T-helper 1 cell treated with Interleukin-12 subunit alpha and Interleukin-12 subunit beta and Interleukin-4 antibody, amounts not matched to agents 30 μg/mL and 1 μg/mL, for 36 hours (primary cell): ENCODE measurements at regions not wholly inside any gene's neighbourhood (a gene's known extent, or its start where the extent isn't known, plus 50 kb on each side); places are given as distances from the start of the nearest gene placed in this dataset.

ENCODE experiments used
- H3K27ac Mint-ChIP-seq: one replicate; pipeline ENCODE4 v1.8.0; 2021; ENCODE audit warnings: mild to moderate bottlenecking, mixed read lengths
- H3K27me3 Mint-ChIP-seq: one replicate; pipeline ENCODE4 v1.8.0; 2021; ENCODE audit warnings: low read depth, mixed read lengths
- H3K36me3 Mint-ChIP-seq: one replicate; pipeline ENCODE4 v1.8.0; 2021; ENCODE audit warnings: low read depth, mixed read lengths
- H3K4me1 Mint-ChIP-seq: one replicate; pipeline ENCODE4 v1.8.0; 2021; ENCODE audit warnings: low read depth, mixed read lengths
- H3K4me3 Mint-ChIP-seq: one replicate; pipeline ENCODE4 v1.8.0; 2021; ENCODE audit warnings: mild to moderate bottlenecking, moderate library complexity, mixed read lengths
- H3K9me3 Mint-ChIP-seq: one replicate; pipeline ENCODE4 v1.8.0; 2021; ENCODE audit warnings: mixed read lengths

GRCh38 chr1:238265866-238266265 is 375.1 kb upstream of the ZP4 start:
- Mint-ChIP-seq H3K27ac (no peak overlapping the region), H3K4me1 (no peaks in the 10 kb centered on the region), H3K36me3 (no peaks in the 10 kb centered on the region), H3K9me3 (no peaks in the 10 kb centered on the region), H3K27me3 (no peaks in the 10 kb centered on the region), H3K4me3 (no peak overlapping the region)

DNA sequence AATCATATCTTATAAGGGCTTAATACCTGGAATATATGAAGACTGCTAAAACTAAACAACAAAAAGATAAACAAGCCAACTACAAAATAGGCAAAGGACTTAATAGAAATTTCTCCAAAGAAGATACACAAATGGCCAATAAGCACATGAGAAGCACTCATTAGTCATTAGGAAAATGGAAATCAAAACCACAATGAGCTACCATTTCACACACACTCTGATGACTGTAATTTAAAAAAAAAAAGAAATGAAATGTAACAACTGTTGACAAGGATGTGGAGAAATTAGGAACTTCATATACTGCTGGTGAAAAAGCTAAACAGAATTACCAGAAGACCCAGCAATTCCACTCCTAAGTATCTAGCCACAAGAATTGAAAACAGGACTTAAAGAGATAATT is 374.2 kb upstream of the ZP4 start:
- Mint-ChIP-seq H3K27ac (no peak overlapping the region), H3K4me3 (no peak overlapping the region), H3K9me3 (no peaks in the 10 kb centered on the region), H3K4me1 (no peaks in the 10 kb centered on the region), H3K27me3 (no peaks in the 10 kb centered on the region), H3K36me3 (no peaks in the 10 kb centered on the region)

GRCh38 chr1:238258510-238258909 is 367.8 kb upstream of the ZP4 start:
- no peaks in the 10 kb centered on the region for H3K27me3 Mint-ChIP-seq
- H3K4me1 Mint-ChIP-seq: no peaks in the 10 kb centered on the region
- H3K4me3 Mint-ChIP-seq: no peak overlapping the region
- no peak overlapping the region for H3K27ac Mint-ChIP-seq
- no peaks in the 10 kb centered on the region for H3K9me3 Mint-ChIP-seq
- H3K36me3 Mint-ChIP-seq: no peaks in the 10 kb centered on the region

DNA sequence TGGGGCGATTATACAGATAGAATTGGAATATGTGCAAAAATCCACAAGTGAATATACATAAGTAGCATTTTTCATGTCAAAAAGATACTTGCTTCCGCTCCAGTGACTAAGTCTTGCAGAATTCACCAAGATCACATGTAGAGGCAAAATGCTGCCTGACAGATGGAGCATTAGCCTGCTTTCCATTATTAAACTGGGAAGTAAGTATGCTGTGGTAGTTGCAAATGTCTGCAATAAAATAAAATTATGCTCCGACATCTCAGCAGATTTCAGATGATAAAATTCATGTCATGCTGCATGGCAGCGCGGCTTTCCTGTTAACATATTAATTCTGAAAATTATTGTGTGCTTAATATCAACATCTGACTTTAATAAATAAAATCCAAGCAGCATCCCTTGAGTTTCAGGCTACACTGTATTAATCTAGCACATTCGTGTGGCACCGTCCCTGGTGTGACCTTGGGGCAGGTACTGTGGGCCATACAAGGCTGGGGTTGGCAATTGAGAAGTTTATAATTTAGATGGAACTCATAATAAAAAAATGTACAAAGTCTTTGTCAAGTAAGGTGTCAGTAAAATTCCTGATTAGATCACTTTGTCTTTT is 366.4 kb upstream of the ZP4 start:
- no peaks in the 10 kb centered on the region for H3K27me3 Mint-ChIP-seq
- H3K4me1 Mint-ChIP-seq: no peaks in the 10 kb centered on the region
- H3K4me3 Mint-ChIP-seq: no peak overlapping the region
- no peaks in the 10 kb centered on the region for H3K36me3 Mint-ChIP-seq
- H3K9me3 Mint-ChIP-seq: no peaks in the 10 kb centered on the region
- H3K27ac Mint-ChIP-seq: no peak overlapping the region

DNA sequence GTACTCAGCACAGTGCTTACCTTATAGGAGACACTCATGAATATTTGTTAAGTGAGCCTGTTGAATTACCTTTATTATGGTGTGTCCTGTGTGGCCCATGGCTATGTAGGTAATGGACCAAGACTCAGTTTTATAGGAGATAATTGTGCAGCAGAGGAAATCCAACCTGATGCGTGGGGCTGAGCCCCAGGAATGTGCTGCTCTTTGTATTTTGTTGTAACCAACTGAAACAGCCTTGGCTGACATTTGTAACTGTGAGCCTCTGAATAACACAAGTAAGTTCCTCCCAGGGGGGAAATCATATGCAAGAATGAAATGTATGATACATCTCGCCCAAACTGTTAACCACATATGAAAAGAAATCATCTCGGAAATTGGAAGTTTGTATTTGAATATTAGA is 364.2 kb upstream of the ZP4 start:
- no peak overlapping the region for H3K27ac Mint-ChIP-seq
- H3K27me3 Mint-ChIP-seq: no peaks in the 10 kb centered on the region
- H3K4me1 Mint-ChIP-seq: no peaks in the 10 kb centered on the region
- H3K36me3 Mint-ChIP-seq: no peaks in the 10 kb centered on the region
- no peaks in the 10 kb centered on the region for H3K9me3 Mint-ChIP-seq
- H3K4me3 Mint-ChIP-seq: no peak overlapping the region

GRCh38 chr1:238252033-238252802 is 361.5 kb upstream of the ZP4 start:
- Mint-ChIP-seq H3K36me3 (no peaks in the 10 kb centered on the region), H3K4me1 (no peaks in the 10 kb centered on the region), H3K27ac (no peak overlapping the region), H3K9me3 (no peaks in the 10 kb centered on the region), H3K27me3 (no peaks in the 10 kb centered on the region), H3K4me3 (no peak overlapping the region)

GRCh38 chr1:238248356-238248755 is 357.6 kb upstream of the ZP4 start:
- no peaks in the 10 kb centered on the region for H3K27me3 Mint-ChIP-seq
- no peaks in the 10 kb centered on the region for H3K4me1 Mint-ChIP-seq
- no peak overlapping the region for H3K27ac Mint-ChIP-seq
- no peaks in the 10 kb centered on the region for H3K9me3 Mint-ChIP-seq
- H3K4me3 Mint-ChIP-seq: no peak overlapping the region
- H3K36me3 Mint-ChIP-seq: no peaks in the 10 kb centered on the region

DNA sequence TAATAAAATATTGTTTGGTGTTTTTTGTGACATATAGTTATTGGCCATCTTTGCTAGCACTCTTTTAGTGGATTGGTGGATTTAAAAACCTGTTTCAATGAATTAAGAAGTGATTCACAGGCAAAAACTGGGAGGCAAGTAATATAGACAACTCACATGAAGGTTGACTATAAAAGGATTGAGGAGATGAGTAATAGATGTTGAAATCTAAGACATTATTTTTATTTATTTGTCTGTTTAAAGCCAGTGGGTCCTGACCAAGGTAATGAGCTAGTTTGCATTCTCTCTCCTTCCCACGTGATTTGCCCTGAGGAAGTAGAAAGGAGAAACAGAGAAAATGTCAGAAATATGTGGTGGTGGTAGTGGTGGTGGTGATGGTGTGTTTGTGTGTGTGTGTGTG is 351.5 kb upstream of the ZP4 start:
- Mint-ChIP-seq H3K27ac (no peak overlapping the region), H3K4me3 (no peak overlapping the region), H3K4me1 (no peaks in the 10 kb centered on the region), H3K27me3 (no peaks in the 10 kb centered on the region), H3K36me3 (no peaks in the 10 kb centered on the region), H3K9me3 (no peaks in the 10 kb centered on the region)

- no peaks in the 10 kb centered on the region for H3K4me1 Mint-ChIP-seq
- H3K27ac Mint-ChIP-seq: no peak overlapping the region
- H3K4me3 Mint-ChIP-seq: no peak overlapping the region
- no peaks in the 10 kb centered on the region for H3K36me3 Mint-ChIP-seq
- no peaks in the 10 kb centered on the region for H3K9me3 Mint-ChIP-seq
- H3K27me3 Mint-ChIP-seq: no peaks in the 10 kb centered on the region
These were observed 350.9 kb upstream of the ZP4 start for GRCh38 chr1:238241607-238242006.

- H3K36me3 Mint-ChIP-seq: no peaks in the 10 kb centered on the region
- no peak overlapping the region for H3K27ac Mint-ChIP-seq
- H3K4me1 Mint-ChIP-seq: no peaks in the 10 kb centered on the region
- no peak overlapping the region for H3K4me3 Mint-ChIP-seq
- H3K9me3 Mint-ChIP-seq: no peaks in the 10 kb centered on the region
- H3K27me3 Mint-ChIP-seq: no peaks in the 10 kb centered on the region
These were observed 348.6 kb upstream of the ZP4 start for GRCh38 chr1:238239343-238239742.

GRCh38 chr1:238233966-238234365 is 343.2 kb upstream of the ZP4 start:
- no peaks in the 10 kb centered on the region for H3K36me3 Mint-ChIP-seq
- no peak overlapping the region for H3K27ac Mint-ChIP-seq
- no peaks in the 10 kb centered on the region for H3K9me3 Mint-ChIP-seq
- H3K4me1 Mint-ChIP-seq: no peaks in the 10 kb centered on the region
- H3K4me3 Mint-ChIP-seq: no peak overlapping the region
- no peaks in the 10 kb centered on the region for H3K27me3 Mint-ChIP-seq

DNA sequence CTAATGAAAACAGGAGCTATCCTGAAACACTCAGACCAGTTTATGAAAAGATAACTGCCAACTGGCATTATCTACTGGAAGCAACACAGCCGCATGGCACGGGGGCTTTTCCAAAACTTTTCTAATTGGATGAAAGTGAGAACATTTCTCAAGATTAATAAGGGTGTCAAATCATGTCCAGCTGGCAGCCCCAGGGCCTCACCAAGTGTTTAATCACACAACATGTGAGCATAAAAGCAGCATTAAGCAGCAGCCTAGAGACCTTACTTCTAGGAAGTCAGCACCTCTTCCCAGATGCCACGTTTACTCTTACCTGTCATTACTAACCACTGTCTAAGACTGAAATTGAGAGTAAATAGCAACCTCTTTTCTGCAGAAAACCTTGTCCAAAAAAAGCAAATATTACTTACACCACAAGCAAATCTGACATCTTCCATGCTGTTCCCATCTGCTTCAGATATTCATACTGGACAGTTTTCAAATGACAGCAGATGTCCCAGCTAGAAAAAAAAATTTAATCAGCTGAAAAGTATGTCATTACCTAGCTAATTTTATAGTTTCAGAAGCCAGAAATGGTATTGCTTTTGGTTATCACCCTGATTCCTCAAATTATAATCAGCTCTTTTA is 341.5 kb upstream of the ZP4 start:
- no peaks in the 10 kb centered on the region for H3K4me1 Mint-ChIP-seq
- H3K27ac Mint-ChIP-seq: no peak overlapping the region
- no peak overlapping the region for H3K4me3 Mint-ChIP-seq
- no peaks in the 10 kb centered on the region for H3K27me3 Mint-ChIP-seq
- no peaks in the 10 kb centered on the region for H3K9me3 Mint-ChIP-seq
- H3K36me3 Mint-ChIP-seq: no peaks in the 10 kb centered on the region

- Mint-ChIP-seq H3K9me3 (peaks cover 8% of the 10 kb centered on the region), H3K4me1 (no peaks in the 10 kb centered on the region), H3K36me3 (no peaks in the 10 kb centered on the region), H3K27me3 (no peaks in the 10 kb centered on the region), H3K4me3 (no peak overlapping the region), H3K27ac (no peak overlapping the region)
These were observed 336.1 kb upstream of the ZP4 start for GRCh38 chr1:238226810-238227209.

DNA sequence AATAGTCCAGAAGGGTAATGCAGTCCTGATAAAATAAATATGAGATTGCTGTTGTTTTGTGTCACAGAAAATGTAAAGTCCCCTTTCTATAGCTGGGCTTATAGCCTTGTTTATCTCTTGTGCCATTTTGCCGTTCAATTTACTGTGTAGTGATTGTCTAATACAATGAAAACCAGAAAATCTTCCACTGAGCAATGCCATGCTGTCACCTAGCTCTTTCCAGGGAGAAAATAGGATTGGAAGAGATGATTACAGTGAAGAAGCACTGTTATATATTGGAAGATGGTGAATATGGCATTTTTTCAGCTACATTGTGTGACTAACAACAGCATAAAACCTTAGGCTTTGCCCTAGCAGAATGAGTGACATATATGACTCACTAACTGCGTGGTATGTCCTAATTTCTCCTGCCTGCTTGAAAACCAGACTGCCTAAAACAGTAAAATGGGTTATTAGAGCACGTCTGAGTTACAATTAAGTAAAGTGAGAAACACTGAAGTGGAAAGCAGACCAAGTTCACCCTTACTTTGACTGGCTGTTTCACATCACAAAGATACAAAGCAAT is 332.4 kb upstream of the ZP4 start:
- no peak overlapping the region for H3K4me3 Mint-ChIP-seq
- no peaks in the 10 kb centered on the region for H3K27me3 Mint-ChIP-seq
- peaks cover 8% of the 10 kb centered on the region for H3K9me3 Mint-ChIP-seq
- H3K36me3 Mint-ChIP-seq: no peaks in the 10 kb centered on the region
- H3K4me1 Mint-ChIP-seq: no peaks in the 10 kb centered on the region
- no peak overlapping the region for H3K27ac Mint-ChIP-seq

DNA sequence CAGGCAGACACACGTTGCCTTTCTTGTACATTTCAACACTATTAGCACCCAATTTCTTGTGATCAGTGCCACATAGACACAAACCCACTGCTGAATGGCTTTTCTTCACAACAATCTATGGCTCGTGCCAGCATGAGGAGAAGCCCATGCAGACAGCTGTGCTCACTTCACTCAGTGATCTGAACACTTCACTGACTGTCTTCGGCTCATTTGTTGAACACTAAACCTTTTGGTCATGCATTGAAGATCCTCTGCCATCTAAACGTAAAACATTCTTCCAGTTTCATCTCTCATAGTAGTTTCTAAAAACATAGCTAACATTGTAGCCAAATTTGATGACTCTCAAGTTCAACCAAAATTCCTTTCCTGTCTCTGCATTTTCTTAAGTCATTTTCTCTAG is 331.0 kb upstream of the ZP4 start:
- H3K4me3 Mint-ChIP-seq: no peak overlapping the region
- no peaks in the 10 kb centered on the region for H3K4me1 Mint-ChIP-seq
- H3K27ac Mint-ChIP-seq: no peak overlapping the region
- H3K27me3 Mint-ChIP-seq: no peaks in the 10 kb centered on the region
- peaks cover 7% of the 10 kb centered on the region for H3K9me3 Mint-ChIP-seq
- no peaks in the 10 kb centered on the region for H3K36me3 Mint-ChIP-seq
